ENCODE measurements at regions not wholly inside any gene's neighbourhood (a gene's known extent, or its start where the extent isn't known, plus 50 kb on each side); places are given as distances from the start of the nearest gene placed in this dataset.

DNA sequence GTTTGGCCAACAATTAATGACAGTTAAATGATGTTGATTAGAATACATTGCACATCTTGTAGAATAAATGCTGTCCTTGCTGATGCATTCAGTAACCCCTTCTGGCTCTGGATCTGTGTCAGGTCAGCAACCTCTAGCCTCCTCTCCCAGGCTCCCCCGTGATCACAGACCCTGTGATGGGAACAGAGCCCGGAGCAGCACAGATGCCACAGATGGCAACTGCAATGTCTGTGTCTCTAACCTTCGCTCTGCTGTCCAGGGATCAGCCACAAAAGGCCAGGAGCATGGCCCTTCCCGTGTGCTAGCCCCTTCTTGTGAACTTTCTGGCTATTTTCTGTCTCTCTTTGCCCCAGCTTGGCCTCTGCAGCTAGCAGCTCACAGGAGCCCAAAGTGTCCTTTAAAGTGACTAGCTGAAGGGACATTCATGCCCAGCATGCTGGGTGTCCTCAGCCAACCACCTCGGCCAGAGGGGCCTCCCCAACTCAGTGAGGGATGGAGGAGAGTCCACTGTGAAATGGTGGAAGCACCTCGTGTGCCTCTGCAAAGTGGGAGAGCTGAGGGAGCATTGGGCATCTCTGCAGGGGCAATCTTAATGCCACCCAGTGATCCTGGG, 167.0 kb upstream of the TCERG1L start:
- DNase-seq, result no peak
- no peaks in the 10 kb centered on the region for H3K9me3 ChIP-seq (ENCODE audit: control insufficient read depth in 2 of 3, low read length in 3 of 3)
- H3K4me3 Mint-ChIP-seq, result no peak overlapping the region
- ChIA-PET CTCF (no interaction called here), POLR2A (no interaction called here)
- no peaks in the 10 kb centered on the region for H3K4me1 Mint-ChIP-seq
- no peak overlapping the region for H3K27ac ChIP-seq (ENCODE audit: low read depth, low read length)
- H3K36me3 ChIP-seq (ENCODE audit: control insufficient read depth in 2 of 3, insufficient read depth in 3 of 3, low read length in 3 of 3), result no peaks in the 10 kb centered on the region
- peaks cover 0 to 46% (median 11%) of the 10 kb centered on the region in 5 donors for H3K27me3 Mint-ChIP-seq
- H3K4me3 ChIP-seq (ENCODE audit: low read length), result no peak overlapping the region
- no peak for ATAC-seq
- intact Hi-C loops (cut with micrococcal nuclease), result no loop called here
- no peaks in the 10 kb centered on the region for H3K4me1 ChIP-seq (ENCODE audit: control insufficient read depth in 2 of 2, insufficient read depth in 2 of 2, low read length in 2 of 2)
- no peaks in the 10 kb centered on the region for H3K27me3 ChIP-seq (ENCODE audit: control insufficient read depth in 2 of 2, insufficient read depth in 2 of 2, low read length in 2 of 2)
- peaks cover 0 to 4% (median 0%) of the 10 kb centered on the region in 5 donors for H3K36me3 Mint-ChIP-seq
- peaks cover 0 to 13% (median 6%) of the 10 kb centered on the region in 11 donors for H3K9me3 Mint-ChIP-seq
- no peak overlapping the region for H3K27ac Mint-ChIP-seq

DNA sequence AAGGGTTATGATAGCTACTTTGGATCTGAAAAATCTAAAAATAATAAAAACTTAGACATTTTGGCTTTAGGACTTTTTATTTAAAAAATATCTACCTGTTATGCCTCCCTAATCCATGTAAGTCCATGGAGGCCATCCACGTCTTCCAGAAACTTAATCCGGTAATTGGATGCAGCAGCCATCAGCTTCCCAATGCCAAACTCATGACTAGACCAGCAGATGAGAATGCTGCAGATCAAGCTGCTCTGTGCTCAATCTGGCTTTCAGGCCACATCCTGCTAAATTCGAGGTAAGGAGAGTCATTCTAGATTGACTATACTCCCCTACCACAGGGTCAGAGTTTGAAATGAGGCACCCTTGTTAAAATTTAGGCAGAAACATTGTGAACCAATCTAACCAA, 168.5 kb upstream of the TCERG1L start:
- DNase-seq (no peak), ATAC-seq (no peak)
- peaks cover 0 to 44% (median 11%) of the 10 kb centered on the region in 5 donors for H3K27me3 Mint-ChIP-seq
- POLR2A ChIA-PET, result no interaction called here
- no peaks in the 10 kb centered on the region for H3K4me1 Mint-ChIP-seq
- Histone ChIP-seq H3K4me3 (ENCODE audit: low read length) (no peak overlapping the region), H3K9me3 (ENCODE audit: control insufficient read depth in 2 of 3, low read length in 3 of 3) (no peaks in the 10 kb centered on the region), H3K27ac (ENCODE audit: low read depth, low read length) (no peak overlapping the region), H3K27me3 (ENCODE audit: control insufficient read depth in 2 of 2, insufficient read depth in 2 of 2, low read length in 2 of 2) (no peaks in the 10 kb centered on the region), H3K36me3 (ENCODE audit: control insufficient read depth in 2 of 3, insufficient read depth in 3 of 3, low read length in 3 of 3) (no peaks in the 10 kb centered on the region), H3K4me1 (ENCODE audit: control insufficient read depth in 2 of 2, insufficient read depth in 2 of 2, low read length in 2 of 2) (no peaks in the 10 kb centered on the region)
- peaks cover 0 to 13% (median 9%) of the 10 kb centered on the region in 11 donors for H3K9me3 Mint-ChIP-seq
- H3K4me3 Mint-ChIP-seq, result no peak overlapping the region
- no peak overlapping the region for H3K27ac Mint-ChIP-seq
- intact Hi-C loops (cut with micrococcal nuclease), result no loop called here
- CTCF ChIA-PET, result no interaction called here
- peaks cover 0 to 4% (median 0%) of the 10 kb centered on the region in 5 donors for H3K36me3 Mint-ChIP-seq

DNA sequence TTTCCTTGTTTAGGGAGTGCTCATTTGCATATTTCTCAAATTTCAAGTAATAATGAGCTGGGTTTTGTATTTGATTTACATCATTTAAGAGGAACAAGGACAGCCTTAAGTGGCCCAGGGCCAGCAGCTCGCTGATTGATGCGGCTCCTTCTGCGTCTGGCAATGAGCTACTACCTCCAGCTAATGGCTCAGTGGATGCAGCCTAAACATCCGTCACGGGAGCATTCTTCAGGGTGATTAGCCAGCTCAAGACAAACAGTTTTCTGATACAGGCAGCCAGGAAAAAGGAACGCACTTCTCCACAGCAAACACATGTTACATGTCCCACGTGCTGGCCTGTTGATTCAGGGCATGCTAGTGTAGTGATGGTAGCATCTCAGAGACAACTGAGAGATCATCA, 169.3 kb upstream of the TCERG1L start:
- H3K36me3 Mint-ChIP-seq, result peaks cover 0 to 4% (median 0%) of the 10 kb centered on the region in 5 donors
- Histone ChIP-seq H3K4me3 (ENCODE audit: low read length) (no peak overlapping the region), H3K27ac (ENCODE audit: low read depth, low read length) (no peak overlapping the region), H3K27me3 (ENCODE audit: control insufficient read depth in 2 of 2, insufficient read depth in 2 of 2, low read length in 2 of 2) (no peaks in the 10 kb centered on the region), H3K9me3 (ENCODE audit: control insufficient read depth in 2 of 3, low read length in 3 of 3) (no peaks in the 10 kb centered on the region), H3K36me3 (ENCODE audit: control insufficient read depth in 2 of 3, insufficient read depth in 3 of 3, low read length in 3 of 3) (no peaks in the 10 kb centered on the region), H3K4me1 (ENCODE audit: control insufficient read depth in 2 of 2, insufficient read depth in 2 of 2, low read length in 2 of 2) (no peaks in the 10 kb centered on the region)
- no peak overlapping the region for H3K27ac Mint-ChIP-seq
- intact Hi-C loops (cut with micrococcal nuclease), result no loop called here
- H3K27me3 Mint-ChIP-seq, result peaks cover 0 to 44% (median 11%) of the 10 kb centered on the region in 5 donors
- no peak overlapping the region for H3K4me3 Mint-ChIP-seq
- no peaks in the 10 kb centered on the region for H3K4me1 Mint-ChIP-seq
- DNase-seq (no peak), ATAC-seq (no peak)
- peaks cover 0 to 13% (median 9%) of the 10 kb centered on the region in 11 donors for H3K9me3 Mint-ChIP-seq
- ChIA-PET CTCF (no interaction called here), POLR2A (no interaction called here)

DNA sequence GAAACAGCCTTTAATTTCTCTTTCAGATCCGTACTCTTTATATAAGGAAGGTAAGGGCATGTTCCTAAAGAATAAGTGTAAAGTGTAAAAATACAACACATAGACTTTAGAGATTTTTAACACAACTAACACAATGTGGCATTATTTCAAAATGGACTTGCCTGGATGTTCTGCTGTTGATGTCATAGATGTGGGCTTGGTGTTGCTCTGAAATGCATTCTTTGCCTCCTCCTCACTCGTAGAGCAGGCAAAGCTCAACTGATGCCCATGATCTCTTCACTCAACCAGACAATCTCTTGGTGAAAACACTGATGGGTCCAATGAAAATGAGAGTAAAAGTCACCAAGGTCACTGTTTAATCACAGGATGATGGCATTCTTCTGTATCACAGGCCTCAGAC, 174.2 kb upstream of the TCERG1L start:
- Histone ChIP-seq H3K36me3 (ENCODE audit: control insufficient read depth in 2 of 3, insufficient read depth in 3 of 3, low read length in 3 of 3) (no peaks in the 10 kb centered on the region), H3K4me1 (ENCODE audit: control insufficient read depth in 2 of 2, insufficient read depth in 2 of 2, low read length in 2 of 2) (no peaks in the 10 kb centered on the region), H3K9me3 (ENCODE audit: control insufficient read depth in 2 of 3, low read length in 3 of 3) (no peaks in the 10 kb centered on the region), H3K27ac (ENCODE audit: low read depth, low read length) (no peak overlapping the region), H3K4me3 (ENCODE audit: low read length) (no peak overlapping the region), H3K27me3 (ENCODE audit: control insufficient read depth in 2 of 2, insufficient read depth in 2 of 2, low read length in 2 of 2) (no peaks in the 10 kb centered on the region)
- Mint-ChIP-seq H3K27me3 (peaks cover 0 to 22% (median 4%) of the 10 kb centered on the region in 5 donors), H3K4me3 (no peak overlapping the region), H3K27ac (no peak overlapping the region), H3K9me3 (peaks cover 0 to 23% (median 11%) of the 10 kb centered on the region in 11 donors), H3K4me1 (no peaks in the 10 kb centered on the region), H3K36me3 (peaks cover 0 to 4% (median 0%) of the 10 kb centered on the region in 5 donors)
- DNase-seq (no peak), ATAC-seq (no peak)
- intact Hi-C loops (cut with micrococcal nuclease), result no loop called here
- CTCF ChIA-PET, result no interaction called here
- POLR2A ChIA-PET, result no interaction called here

DNA sequence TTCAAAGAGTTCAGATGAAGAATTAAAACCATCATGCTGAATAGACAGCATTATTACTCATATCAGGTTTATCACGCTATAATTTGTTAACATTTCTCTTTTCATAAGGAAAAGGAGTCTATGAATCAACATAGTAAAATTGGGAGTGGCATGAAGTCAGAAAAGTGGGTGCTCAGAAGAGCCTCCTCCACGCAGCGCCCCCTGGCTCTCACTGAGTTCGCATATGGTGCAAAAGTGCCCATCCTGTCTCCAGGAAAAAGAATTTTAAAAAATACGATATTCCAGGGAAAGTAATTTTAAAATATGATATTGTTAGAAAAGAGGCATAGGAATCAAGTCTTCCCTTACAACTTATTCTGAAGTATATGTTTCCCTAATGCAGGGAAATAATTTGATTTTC, 176.3 kb upstream of the TCERG1L start:
- no peak for ATAC-seq
- no peak overlapping the region for H3K27ac Mint-ChIP-seq

DNA sequence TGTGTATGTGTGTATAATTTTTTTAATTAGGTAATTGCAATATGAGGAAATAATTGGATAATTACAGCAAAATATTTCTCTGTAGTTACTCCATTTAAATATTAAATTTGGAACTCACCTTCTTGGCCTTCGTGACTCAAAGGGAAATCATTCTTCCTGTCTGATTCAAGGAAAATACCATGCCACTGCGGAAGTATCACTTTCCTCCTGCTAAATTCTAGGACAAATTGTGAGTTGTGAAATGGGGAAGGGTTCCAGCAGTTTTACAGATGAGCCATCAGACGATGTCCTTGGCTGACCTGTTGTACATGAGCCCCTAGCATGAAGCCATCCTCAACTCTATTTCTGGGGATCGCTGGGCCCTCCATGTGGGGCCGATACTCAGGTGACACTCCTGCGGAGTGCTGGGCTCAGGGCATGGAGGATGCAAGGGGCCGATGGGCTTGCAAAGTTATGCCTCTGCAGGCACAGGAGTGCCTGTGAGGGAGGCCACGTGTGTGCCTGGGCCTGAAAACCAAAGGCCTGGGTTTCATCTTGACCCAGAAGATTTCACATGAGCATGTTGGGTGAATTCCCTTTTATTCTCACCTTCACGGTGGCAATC, 179.6 kb upstream of the TCERG1L start:
- H3K4me3 Mint-ChIP-seq, result no peak overlapping the region
- intact Hi-C loops (cut with micrococcal nuclease), result no loop called here
- no peaks in the 10 kb centered on the region for H3K4me1 Mint-ChIP-seq
- H3K36me3 ChIP-seq (ENCODE audit: control insufficient read depth in 2 of 3, insufficient read depth in 3 of 3, low read length in 3 of 3), result no peaks in the 10 kb centered on the region
- H3K9me3 ChIP-seq (ENCODE audit: control insufficient read depth in 2 of 3, low read length in 3 of 3), result no peaks in the 10 kb centered on the region
- peaks cover 0 to 15% (median 4%) of the 10 kb centered on the region in 5 donors for H3K27me3 Mint-ChIP-seq
- POLR2A ChIA-PET, result no interaction called here
- no peak overlapping the region for H3K27ac Mint-ChIP-seq
- DNase-seq (no peak), ATAC-seq (no peak)
- no peaks in the 10 kb centered on the region for H3K36me3 Mint-ChIP-seq
- CTCF ChIA-PET, result no interaction called here
- peaks cover 0 to 14% (median 0%) of the 10 kb centered on the region in 11 donors for H3K9me3 Mint-ChIP-seq
- H3K27ac ChIP-seq (ENCODE audit: low read depth, low read length), result no peak overlapping the region
- H3K27me3 ChIP-seq (ENCODE audit: control insufficient read depth in 2 of 2, insufficient read depth in 2 of 2, low read length in 2 of 2), result no peaks in the 10 kb centered on the region
- no peak overlapping the region for H3K4me3 ChIP-seq (ENCODE audit: low read length)
- no peaks in the 10 kb centered on the region for H3K4me1 ChIP-seq (ENCODE audit: control insufficient read depth in 2 of 2, insufficient read depth in 2 of 2, low read length in 2 of 2)

More for the DNA sequence above, 176.3 kb upstream of the TCERG1L start:
- intact Hi-C loops (cut with micrococcal nuclease), result no loop called here
- Histone ChIP-seq H3K4me3 (ENCODE audit: low read length) (no peak overlapping the region), H3K27ac (ENCODE audit: low read depth, low read length) (no peak overlapping the region), H3K4me1 (ENCODE audit: control insufficient read depth in 2 of 2, insufficient read depth in 2 of 2, low read length in 2 of 2) (no peaks in the 10 kb centered on the region), H3K9me3 (ENCODE audit: control insufficient read depth in 2 of 3, low read length in 3 of 3) (no peaks in the 10 kb centered on the region), H3K36me3 (ENCODE audit: control insufficient read depth in 2 of 3, insufficient read depth in 3 of 3, low read length in 3 of 3) (no peaks in the 10 kb centered on the region), H3K27me3 (ENCODE audit: control insufficient read depth in 2 of 2, insufficient read depth in 2 of 2, low read length in 2 of 2) (no peaks in the 10 kb centered on the region)
- CTCF ChIA-PET, result no interaction called here
- Mint-ChIP-seq H3K4me1 (no peaks in the 10 kb centered on the region), H3K36me3 (peaks cover 0 to 4% (median 0%) of the 10 kb centered on the region in 5 donors), H3K4me3 (no peak overlapping the region), H3K27me3 (peaks cover 0 to 11% (median 4%) of the 10 kb centered on the region in 5 donors), H3K9me3 (peaks cover 0 to 23% (median 4%) of the 10 kb centered on the region in 11 donors)
- DNase-seq, result no peak
- POLR2A ChIA-PET, result no interaction called here

DNA sequence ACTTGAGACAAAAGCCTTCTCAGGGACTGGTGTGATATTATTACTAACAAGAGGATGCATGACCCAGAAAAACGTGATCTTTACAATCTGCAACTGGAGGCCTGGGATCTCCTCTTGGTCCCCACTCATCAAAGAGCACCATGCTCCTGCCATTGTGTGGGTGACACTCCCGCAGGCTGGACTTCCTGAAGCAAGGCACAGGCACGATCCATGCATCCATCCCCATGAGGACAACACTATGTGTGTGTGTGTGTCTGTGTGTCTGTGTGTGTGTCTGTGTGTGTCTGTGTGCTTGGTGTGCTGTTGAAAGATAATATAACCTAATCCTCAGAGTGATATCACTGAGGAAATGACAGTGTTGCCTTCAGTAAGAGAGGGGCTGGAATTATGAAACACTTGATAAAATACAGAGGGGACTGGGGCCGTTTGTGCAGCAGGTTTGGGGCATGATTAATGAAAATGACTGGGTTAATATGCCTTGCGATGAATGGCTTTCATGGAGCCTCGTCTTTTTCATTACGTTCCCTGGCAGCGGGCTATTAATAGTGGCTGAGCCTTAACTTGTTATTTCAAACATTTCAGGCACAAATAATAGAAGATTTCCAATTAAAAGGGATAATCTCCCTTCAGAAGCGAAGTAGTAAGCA, 180.8 kb upstream of the TCERG1L start:
- H3K27ac Mint-ChIP-seq, result no peak overlapping the region
- peaks cover 0 to 15% (median 4%) of the 10 kb centered on the region in 5 donors for H3K27me3 Mint-ChIP-seq
- ATAC-seq, result no peak
- Histone ChIP-seq H3K4me1 (ENCODE audit: control insufficient read depth in 2 of 2, insufficient read depth in 2 of 2, low read length in 2 of 2) (no peaks in the 10 kb centered on the region), H3K36me3 (ENCODE audit: control insufficient read depth in 2 of 3, insufficient read depth in 3 of 3, low read length in 3 of 3) (no peaks in the 10 kb centered on the region), H3K27me3 (ENCODE audit: control insufficient read depth in 2 of 2, insufficient read depth in 2 of 2, low read length in 2 of 2) (no peaks in the 10 kb centered on the region), H3K9me3 (ENCODE audit: control insufficient read depth in 2 of 3, low read length in 3 of 3) (no peaks in the 10 kb centered on the region), H3K27ac (ENCODE audit: low read depth, low read length) (no peak overlapping the region), H3K4me3 (ENCODE audit: low read length) (no peak overlapping the region)
- no peaks in the 10 kb centered on the region for H3K36me3 Mint-ChIP-seq
- H3K4me1 Mint-ChIP-seq, result no peaks in the 10 kb centered on the region
- ChIA-PET CTCF (no interaction called here), POLR2A (no interaction called here)
- DNase-seq, result no peak
- peaks cover 0 to 10% (median 0%) of the 10 kb centered on the region in 11 donors for H3K9me3 Mint-ChIP-seq
- H3K4me3 Mint-ChIP-seq, result no peak overlapping the region
- intact Hi-C loops (cut with micrococcal nuclease), result no loop called here
